ENCODE measurements at regions not wholly inside any gene's neighbourhood (a gene's known extent, or its start where the extent isn't known, plus 50 kb on each side); places are given as distances from the start of the nearest gene placed in this dataset.

GRCh38 chr12:69151254-69151764, 88.1 kb upstream of the CPSF6 start:
- peak; percentile 43 for ATAC-seq
- TF ChIP-seq TCF4 (CRISPR knock-in tag; IDR thresholded peaks at IDR 0.05; ENCODE audit: borderline replicate concordance): no peak
- TF ChIP-seq ZNF70 (CRISPR knock-in tag; IDR thresholded peaks at IDR 0.05): no peak

- peak; percentile 31; the same call in 2 of the 3 replicates for ATAC-seq
These were observed 84.6 kb upstream of the CPSF6 start for GRCh38 chr12:69154585-69155363.

DNA sequence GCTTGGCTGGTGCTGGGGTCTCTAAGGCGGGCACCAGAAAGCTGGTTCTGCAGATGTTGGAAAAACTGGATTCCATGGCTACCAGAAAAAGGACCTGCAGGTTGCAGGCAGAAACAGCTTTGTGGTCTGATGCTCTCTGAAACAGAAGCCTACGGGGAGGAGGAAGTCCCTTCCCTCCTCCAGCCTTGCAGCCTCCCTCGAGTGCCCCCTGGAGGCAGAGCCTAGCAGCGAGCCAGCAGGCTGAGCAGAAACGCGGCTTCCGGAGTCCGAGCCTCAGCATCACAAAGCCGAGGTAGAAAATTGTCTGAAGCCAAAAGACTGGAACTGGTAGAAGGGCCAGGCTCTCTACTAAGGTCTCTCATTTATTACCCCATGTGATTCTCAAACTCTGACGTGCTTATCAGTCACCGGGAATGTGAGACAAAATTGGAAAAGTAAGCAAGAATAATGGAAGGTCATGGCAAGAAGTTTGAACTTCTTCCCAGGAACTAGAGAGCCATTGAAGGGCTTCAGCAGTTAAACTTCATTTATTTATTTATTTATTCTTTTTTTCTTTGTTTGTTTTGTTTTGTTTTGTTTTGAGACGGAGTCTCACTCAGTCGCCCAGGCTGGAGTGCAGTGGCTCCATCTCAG, 82.2 kb upstream of the CPSF6 start:
- ATAC-seq: peak; percentile 92
- no peak for TF ChIP-seq ZFP3 (CRISPR knock-in tag; IDR thresholded peaks at IDR 0.05)
- no peak for TF ChIP-seq ZC3H10 (CRISPR knock-in tag; IDR thresholded peaks at IDR 0.05)
- TF ChIP-seq, protein P1, sequence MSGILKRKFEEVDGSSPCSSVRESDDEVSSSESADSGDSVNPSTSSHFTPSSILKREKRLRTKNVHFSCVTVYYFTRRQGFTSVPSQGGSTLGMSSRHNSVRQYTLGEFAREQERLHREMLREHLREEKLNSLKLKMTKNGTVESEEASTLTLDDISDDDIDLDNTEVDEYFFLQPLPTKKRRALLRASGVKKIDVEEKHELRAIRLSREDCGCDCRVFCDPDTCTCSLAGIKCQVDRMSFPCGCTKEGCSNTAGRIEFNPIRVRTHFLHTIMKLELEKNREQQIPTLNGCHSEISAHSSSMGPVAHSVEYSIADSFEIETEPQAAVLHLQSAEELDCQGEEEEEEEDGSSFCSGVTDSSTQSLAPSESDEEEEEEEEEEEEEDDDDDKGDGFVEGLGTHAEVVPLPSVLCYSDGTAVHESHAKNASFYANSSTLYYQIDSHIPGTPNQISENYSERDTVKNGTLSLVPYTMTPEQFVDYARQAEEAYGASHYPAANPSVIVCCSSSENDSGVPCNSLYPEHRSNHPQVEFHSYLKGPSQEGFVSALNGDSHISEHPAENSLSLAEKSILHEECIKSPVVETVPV (CRISPR knock-in tag; IDR thresholded peaks at IDR 0.05): no peak
- TF ChIP-seq GLIS3 (CRISPR knock-in tag; IDR thresholded peaks at IDR 0.05): no peak
- TF ChIP-seq ZFP30 (CRISPR knock-in tag; IDR thresholded peaks at IDR 0.05): no peak

More at GRCh38 chr12:69154585-69155363, 84.6 kb upstream of the CPSF6 start:
- TF ChIP-seq OSR1 (CRISPR knock-in tag; IDR thresholded peaks at IDR 0.05) (no peak), ARNTL (CRISPR knock-in tag; IDR thresholded peaks at IDR 0.05; ENCODE audit: borderline replicate concordance, low read depth) (no peak)

DNA sequence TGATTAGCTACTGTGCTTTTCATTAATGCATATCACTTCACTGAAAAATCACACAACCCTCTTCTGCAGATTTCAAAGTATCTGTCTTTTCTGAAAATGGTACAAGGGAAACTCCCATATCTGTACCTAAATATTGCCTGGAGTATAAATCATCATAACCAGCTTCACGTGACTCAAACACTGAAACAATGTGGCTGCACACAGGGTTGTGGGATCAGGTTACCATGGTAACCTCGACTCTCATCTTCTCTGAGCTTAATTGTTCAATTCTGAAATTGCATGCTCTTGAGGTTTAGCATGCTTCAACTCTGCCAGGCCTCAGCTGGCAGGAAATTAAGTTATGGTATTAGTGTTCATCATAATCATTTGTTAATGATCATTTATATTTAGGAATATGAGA, 77.5 kb upstream of the CPSF6 start:
- no peak for TF ChIP-seq BACH2 (CRISPR knock-in tag; IDR thresholded peaks at IDR 0.05; ENCODE audit: borderline replicate concordance)
- TF ChIP-seq CSDC2 (CRISPR knock-in tag; IDR thresholded peaks at IDR 0.05): no peak
- ATAC-seq: peak; percentile 54

DNA sequence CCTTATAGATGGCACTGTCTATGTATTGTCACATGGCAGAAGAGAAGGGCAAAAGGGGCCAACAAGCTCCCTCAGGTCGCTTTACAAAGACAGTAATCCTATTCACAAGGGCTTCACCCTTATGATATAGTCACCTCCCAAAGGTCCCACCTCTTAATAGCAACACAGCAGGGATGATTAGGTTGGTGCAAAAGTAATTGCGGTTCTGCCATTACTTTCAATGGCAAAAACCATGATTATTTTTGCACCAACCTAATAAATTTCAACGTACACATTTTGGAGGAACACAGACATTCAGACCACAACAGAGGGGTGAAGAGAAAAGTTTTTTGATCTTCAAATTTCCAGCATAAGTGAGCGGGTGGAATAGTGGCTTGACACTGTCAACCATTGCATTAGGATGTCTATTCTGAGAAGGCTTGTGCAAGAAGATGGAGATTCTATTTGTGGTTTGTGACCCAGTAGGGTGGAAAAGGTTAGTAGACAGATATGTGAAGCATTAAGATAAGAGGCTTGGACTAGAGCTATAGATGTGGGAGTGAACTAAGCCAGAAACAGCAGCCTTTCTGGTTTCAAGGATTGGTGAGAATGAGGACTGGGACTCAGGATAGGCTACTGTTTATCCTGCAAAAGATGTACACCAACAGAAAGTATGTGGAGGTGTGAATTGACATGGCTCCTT, 75.5 kb upstream of the CPSF6 start:
- ATAC-seq: no peak
- TF ChIP-seq TCF4 (CRISPR knock-in tag; IDR thresholded peaks at IDR 0.05; ENCODE audit: borderline replicate concordance): no peak
- TF ChIP-seq, protein P2, sequence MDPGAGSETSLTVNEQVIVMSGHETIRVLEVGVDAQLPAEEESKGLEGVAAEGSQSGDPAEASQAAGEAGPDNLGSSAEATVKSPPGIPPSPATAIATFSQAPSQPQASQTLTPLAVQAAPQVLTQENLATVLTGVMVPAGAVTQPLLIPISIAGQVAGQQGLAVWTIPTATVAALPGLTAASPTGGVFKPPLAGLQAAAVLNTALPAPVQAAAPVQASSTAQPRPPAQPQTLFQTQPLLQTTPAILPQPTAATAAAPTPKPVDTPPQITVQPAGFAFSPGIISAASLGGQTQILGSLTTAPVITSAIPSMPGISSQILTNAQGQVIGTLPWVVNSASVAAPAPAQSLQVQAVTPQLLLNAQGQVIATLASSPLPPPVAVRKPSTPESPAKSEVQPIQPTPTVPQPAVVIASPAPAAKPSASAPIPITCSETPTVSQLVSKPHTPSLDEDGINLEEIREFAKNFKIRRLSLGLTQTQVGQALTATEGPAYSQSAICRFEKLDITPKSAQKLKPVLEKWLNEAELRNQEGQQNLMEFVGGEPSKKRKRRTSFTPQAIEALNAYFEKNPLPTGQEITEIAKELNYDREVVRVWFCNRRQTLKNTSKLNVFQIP (CRISPR knock-in tag; IDR thresholded peaks at IDR 0.05; ENCODE audit: borderline replicate concordance, low read depth): no peak
- TF ChIP-seq ZNF70 (CRISPR knock-in tag; IDR thresholded peaks at IDR 0.05): no peak
- TF ChIP-seq ZC3H10 (CRISPR knock-in tag; IDR thresholded peaks at IDR 0.05): no peak
- no peak for TF ChIP-seq GLIS3 (CRISPR knock-in tag; IDR thresholded peaks at IDR 0.05)
- TF ChIP-seq ZFP3 (CRISPR knock-in tag; IDR thresholded peaks at IDR 0.05): no peak
- no peak for TF ChIP-seq SNAI2 (CRISPR knock-in tag; IDR thresholded peaks at IDR 0.05)
- TF ChIP-seq, protein P1 (CRISPR knock-in tag; IDR thresholded peaks at IDR 0.05): no peak
- TF ChIP-seq RARB (CRISPR knock-in tag; IDR thresholded peaks at IDR 0.05): no peak
- TF ChIP-seq ZNF565 (CRISPR knock-in tag; conservative IDR thresholded peaks at IDR 0.05; ENCODE audit: low read depth): no peak
- no peak for TF ChIP-seq ESRRG (CRISPR knock-in tag; IDR thresholded peaks at IDR 0.05)
- TF ChIP-seq TOX (CRISPR knock-in tag; IDR thresholded peaks at IDR 0.05; ENCODE audit: borderline replicate concordance): no peak
- no peak for TF ChIP-seq CREB5 (CRISPR knock-in tag; IDR thresholded peaks at IDR 0.05; ENCODE audit: low read depth)
- TF ChIP-seq ZFP30 (CRISPR knock-in tag; IDR thresholded peaks at IDR 0.05): no peak
- no peak for TF ChIP-seq TSHZ2 (CRISPR knock-in tag; IDR thresholded peaks at IDR 0.05)
- TF ChIP-seq PATZ1 (CRISPR knock-in tag; IDR thresholded peaks at IDR 0.05; ENCODE audit: borderline replicate concordance): no peak
